ENCODE measurements at regions not wholly inside any gene's neighbourhood (a gene's known extent, or its start where the extent isn't known, plus 50 kb on each side); places are given as distances from the start of the nearest gene placed in this dataset.

- peak; percentile 75 for DNase-seq (ENCODE audit: low read depth)
- no peak overlapping the region for H3K4me3 ChIP-seq (ENCODE audit: control insufficient read depth, low read depth, low read length)
- TF ChIP-seq CTCF (conservative IDR thresholded peaks at IDR 0.05; ENCODE audit: control insufficient read depth, insufficient read depth, low read depth, low read length), result no peak
Observed at GRCh38 chr10:10209167-10209566, 808.5 kb upstream of the CELF2 start.

- no peak for TF ChIP-seq CTCF (conservative IDR thresholded peaks at IDR 0.05; ENCODE audit: control insufficient read depth, insufficient read depth, low read depth, low read length)
- H3K4me3 ChIP-seq (ENCODE audit: control insufficient read depth, low read depth, low read length), result no peak overlapping the region
- no peak for DNase-seq (ENCODE audit: low read depth)
Observed at GRCh38 chr10:10211409-10211808, 806.3 kb upstream of the CELF2 start.

- no peak for DNase-seq (ENCODE audit: low read depth)
- TF ChIP-seq CTCF (conservative IDR thresholded peaks at IDR 0.05; ENCODE audit: control insufficient read depth, insufficient read depth, low read depth, low read length), result no peak
- H3K4me3 ChIP-seq (ENCODE audit: control insufficient read depth, low read depth, low read length), result no peak overlapping the region
Observed at GRCh38 chr10:10213237-10213636, 804.4 kb upstream of the CELF2 start.

GRCh38 chr10:10222304-10222841, 795.3 kb upstream of the CELF2 start:
- no peak overlapping the region for H3K4me3 ChIP-seq (ENCODE audit: control insufficient read depth, low read depth, low read length)
- DNase-seq (ENCODE audit: low read depth), result peak; percentile 55
- TF ChIP-seq CTCF (conservative IDR thresholded peaks at IDR 0.05; ENCODE audit: control insufficient read depth, insufficient read depth, low read depth, low read length), result no peak

GRCh38 chr10:10223131-10223530, 794.5 kb upstream of the CELF2 start:
- no peak overlapping the region for H3K4me3 ChIP-seq (ENCODE audit: control insufficient read depth, low read depth, low read length)
- DNase-seq (ENCODE audit: low read depth), result no peak
- no peak for TF ChIP-seq CTCF (conservative IDR thresholded peaks at IDR 0.05; ENCODE audit: control insufficient read depth, insufficient read depth, low read depth, low read length)

- H3K4me3 ChIP-seq (ENCODE audit: control insufficient read depth, low read depth, low read length), result no peak overlapping the region
- DNase-seq (ENCODE audit: low read depth), result no peak
- TF ChIP-seq CTCF (conservative IDR thresholded peaks at IDR 0.05; ENCODE audit: control insufficient read depth, insufficient read depth, low read depth, low read length), result no peak
Observed at GRCh38 chr10:10225136-10225676, 792.5 kb upstream of the CELF2 start.

GRCh38 chr10:10233229-10233628, 784.4 kb upstream of the CELF2 start:
- no peak for TF ChIP-seq CTCF (conservative IDR thresholded peaks at IDR 0.05; ENCODE audit: control insufficient read depth, insufficient read depth, low read depth, low read length)
- DNase-seq (ENCODE audit: low read depth), result peak; percentile 7

More at GRCh38 chr10:10233229-10233628, 784.4 kb upstream of the CELF2 start:
- no peak overlapping the region for H3K4me3 ChIP-seq (ENCODE audit: control insufficient read depth, low read depth, low read length)
